ENCODE measurements at regions not wholly inside any gene's neighbourhood (a gene's known extent, or its start where the extent isn't known, plus 50 kb on each side); places are given as distances from the start of the nearest gene placed in this dataset.

DNA sequence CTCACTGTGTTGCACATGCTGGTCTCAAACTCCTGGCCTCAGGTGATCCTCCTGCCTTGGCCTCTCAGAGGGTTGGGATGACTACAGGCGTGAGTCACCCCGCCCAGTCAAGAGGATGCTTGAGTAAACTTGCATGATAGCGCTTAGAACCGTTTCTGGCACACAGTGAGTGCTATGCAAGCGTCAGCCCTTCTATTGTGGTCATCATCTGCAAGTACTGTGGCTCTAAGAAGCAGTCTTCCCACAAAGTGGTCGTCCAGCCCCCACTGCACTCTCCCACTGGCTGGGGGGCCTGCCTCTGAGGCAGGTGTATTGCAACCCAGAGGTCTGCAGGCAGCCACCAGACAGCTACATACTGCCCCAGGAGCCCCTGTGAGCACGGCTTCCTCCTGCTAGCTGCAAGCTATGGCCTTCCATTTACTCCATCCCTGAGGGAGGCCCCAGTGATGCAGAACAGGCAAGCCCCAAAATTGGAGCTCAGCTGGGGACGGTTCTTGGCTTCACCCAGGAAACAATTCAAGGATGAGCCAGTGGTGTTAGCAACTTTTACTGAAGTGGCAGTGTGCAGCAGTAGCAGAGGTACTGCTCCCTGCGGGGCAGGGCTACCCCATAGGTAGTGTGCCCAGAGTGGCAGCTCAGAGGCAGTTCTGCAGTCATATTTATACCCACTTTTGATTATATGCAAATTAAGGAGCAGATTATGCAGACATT is 95.4 kb downstream of the LSM3 start:
- no peak for DNase-seq

DNA sequence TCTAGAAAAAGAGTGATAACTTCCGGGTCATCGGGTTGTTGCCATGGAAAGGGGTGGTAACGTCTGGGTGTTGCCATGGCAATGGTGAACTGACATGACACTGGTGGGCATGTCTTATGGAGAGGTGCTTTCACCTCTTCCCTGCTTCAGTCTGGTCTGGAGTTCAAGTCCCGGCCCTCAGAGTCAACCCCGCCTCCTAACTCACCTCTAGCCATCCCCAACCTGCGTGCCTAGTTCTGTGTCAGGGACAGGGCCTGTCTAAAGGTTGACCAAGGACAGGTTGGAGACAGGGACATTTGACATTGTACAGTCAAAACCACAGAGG is 96.0 kb downstream of the LSM3 start:
- DNase-seq = no peak

DNA sequence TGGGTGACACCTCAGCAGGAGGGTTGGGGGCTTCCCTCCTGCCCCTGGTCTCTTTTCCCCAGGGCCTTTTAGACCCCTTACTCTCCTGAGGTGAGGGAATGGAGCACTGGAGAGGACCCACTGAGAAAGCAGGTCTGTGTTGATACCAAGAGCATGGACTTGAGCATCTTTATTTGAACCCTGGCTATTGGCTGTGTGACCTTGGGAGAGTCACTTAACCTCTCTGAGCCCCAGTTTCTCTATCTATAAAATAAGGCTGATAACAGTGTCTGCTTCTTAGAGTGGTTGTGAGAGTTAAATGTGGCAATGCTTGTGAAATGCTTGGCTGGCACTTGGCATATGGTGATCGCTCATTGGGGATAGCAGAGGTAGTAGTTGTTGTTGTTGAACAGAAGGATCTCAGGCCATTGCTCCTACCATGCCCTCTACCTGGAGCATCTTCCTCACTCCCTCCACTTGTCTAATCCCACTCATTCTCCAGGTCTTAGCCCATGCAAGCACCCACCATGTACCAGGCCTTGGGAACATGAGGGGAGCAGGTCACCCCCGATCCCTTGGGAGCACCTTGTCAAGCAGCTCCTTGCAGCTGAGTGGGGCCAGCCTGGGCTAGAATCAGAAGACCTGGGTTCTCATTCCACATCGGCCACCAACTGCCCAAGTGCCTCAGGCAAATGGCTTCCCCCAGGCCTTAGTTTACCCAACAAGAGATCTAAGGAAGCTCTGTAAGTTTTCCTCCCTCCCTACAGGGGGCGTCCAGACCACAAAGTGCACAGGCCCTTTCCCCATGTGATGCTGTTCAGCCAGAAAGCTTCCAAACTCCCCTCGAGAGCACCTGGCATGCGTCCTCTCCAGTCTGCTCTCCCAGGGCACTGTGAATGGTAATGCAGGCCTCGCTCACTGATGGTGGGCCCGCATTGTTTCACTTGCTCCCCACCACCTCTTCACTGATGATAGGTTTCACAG is 96.7 kb downstream of the LSM3 start:
- no peak for DNase-seq

DNA sequence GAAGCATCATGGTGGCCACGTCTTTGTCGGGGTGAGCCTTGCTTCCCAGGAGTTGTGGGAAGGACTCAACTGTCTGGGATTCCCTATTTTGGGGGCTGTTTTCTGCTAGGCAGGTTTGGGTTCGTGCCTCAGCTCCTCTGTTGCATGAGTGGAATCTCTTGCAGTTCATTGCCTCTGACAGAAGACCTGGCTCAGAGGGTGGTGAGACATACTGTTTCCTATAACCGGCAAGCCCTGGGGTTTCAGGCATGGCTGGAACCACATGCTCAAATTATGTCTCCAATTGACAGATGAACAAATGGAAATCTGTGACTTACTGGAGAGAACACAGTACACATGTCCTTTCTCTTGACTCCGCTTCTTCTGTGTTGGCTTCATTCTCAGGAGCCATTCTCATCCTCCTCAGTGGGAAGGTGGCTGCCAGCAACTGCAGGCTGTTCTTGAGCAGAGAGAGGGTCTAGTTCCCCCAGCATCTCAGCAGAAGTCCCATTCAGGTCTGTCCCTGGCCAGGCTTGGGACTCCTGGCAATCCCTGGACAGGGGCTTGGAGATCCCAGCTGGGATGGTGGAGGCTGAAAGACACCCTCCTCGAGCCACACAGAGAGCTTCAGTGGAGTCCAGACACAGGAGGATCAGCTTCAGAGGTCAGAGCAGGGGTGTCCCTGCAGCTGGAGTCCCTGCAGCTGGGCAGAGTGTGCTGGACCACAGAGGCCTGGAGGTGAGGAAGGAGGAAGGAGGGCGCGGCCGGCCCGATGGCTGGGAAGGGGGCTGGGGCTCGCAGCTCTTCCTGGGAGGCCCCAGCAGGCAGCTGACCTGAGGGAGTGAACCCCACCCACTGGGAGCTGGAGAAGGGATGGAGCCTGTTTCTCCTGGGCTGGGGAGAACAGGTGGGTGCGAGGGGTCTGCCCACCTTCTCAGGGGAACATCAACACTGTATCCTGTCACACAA is 97.6 kb downstream of the LSM3 start:
- no peak for DNase-seq

DNA sequence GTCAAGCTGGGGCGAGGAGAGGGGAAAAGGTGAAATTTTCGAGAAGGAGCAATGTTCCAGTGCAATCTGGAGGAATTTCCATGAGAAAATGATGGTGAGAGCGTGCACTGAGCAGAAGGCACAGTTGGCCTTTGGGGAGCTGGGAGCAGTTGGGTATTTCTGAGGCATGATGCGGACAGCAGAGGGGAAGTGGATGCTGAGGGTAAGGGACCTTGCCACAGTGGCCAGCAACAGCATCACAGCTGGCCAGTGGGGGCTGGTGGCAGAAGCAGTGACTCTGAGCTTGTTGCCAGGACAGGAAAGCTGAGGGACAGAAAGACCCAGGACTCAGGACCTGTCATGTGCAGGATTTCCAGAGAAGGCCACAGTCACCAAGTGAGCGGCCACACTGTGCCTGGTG is 98.9 kb downstream of the LSM3 start:
- no peak for DNase-seq

DNA sequence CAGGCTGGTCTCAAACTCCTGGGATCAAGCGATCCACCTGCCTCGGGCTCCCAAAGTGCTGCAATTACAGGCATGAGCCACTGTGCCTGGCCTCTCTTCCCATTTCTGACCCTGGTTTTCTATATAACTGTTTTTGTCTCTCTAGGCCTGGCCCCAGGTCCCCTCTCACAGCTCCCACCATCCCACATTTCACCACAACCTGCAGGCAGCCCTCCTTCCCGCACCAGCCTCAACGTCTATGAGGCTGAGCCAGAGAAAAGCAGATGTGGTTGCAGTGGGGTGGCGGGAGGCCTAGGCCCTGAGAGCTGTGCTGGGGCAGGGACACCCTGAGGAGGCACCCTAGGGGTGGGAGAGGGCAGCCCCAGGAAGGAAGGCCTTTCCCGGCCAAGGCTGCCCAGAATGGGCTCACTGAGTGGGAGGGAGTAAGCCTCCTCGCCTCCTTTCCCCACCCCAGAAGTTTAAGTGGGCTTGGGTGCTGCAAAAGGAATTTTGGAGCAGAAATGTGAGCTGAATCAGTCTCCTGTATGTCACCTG is 99.7 kb downstream of the LSM3 start:
- DNase-seq = no peak

DNA sequence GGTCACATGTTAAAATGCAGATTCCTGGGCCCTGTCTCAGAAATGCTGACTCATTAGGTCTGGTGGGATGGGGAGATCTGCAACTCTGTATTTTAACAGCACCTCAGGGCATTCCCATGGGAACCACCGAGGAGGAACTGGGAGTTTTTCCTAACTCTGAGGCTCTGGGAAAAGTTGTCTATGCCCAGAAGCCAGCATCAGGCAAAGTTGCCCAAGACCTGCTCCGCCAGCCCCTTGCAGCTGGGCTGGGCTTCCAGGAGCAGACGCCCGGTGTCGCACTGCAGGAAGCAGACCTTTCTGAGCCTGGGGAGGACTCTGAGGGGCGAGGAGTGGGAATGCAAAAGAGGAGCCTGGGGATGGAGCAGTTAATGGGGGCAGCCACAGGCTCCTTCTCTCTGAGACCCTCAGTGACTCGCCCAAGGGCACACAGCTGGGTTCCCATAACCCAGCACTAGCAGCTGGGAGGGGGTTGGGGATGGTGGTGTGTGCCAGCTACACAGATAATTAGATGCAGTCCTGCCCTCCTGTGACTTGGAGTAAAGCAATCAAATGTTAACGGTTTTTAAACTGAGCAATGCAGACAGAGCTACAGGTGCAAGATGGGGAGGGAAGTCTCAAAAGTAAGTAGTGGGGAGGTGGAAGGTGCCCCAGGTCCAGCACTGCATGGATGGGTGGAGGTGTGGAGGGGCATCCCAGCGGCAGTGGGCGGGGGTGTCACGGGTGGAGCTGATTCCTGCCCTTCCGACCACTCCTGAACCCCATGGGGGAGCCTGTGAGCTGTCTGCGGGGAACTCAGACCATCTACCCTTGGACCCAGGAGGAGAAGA is 100.4 kb downstream of the LSM3 start:
- no peak for DNase-seq

DNA sequence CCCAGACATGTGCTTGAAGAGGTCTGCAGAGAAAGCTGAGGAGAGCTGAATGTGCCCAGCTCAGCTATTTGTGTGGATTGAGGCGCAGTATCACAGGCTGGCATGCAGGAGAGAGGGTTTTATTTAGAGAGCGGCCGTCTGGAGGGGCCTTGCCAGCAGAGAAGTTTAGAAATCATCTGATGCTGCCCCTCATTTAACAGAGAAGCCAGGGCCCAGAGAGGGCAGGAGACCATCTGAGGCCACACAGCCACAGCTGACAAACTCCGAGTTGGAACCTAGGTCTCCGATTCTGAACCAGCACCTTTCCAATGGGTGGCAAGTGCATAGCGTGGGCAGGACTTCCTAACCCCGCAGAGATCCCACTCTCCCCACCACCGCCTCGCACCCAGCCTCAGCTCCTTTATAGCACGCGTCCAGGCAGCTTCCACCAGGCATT is 101.0 kb downstream of the LSM3 start:
- no peak for DNase-seq

DNA sequence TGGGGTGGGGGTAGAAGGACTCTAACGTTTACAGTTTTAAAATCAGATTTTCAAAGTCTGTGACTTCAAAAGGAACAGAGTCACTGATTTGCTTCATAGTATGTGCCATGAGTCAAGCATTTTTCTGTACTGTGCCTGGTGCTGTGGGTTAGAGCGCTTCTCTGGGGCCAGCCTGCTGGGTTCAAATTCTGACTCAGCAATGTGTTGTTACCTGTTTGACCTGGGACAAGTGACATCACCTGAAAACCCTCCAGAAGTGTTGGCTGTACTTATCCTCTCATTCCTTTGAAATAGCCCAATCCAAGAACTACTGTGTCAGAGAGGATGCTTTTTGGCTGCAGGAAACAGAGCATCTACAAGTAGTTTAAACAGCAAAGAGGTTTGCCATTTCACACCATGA is 101.7 kb downstream of the LSM3 start:
- no peak for DNase-seq

DNA sequence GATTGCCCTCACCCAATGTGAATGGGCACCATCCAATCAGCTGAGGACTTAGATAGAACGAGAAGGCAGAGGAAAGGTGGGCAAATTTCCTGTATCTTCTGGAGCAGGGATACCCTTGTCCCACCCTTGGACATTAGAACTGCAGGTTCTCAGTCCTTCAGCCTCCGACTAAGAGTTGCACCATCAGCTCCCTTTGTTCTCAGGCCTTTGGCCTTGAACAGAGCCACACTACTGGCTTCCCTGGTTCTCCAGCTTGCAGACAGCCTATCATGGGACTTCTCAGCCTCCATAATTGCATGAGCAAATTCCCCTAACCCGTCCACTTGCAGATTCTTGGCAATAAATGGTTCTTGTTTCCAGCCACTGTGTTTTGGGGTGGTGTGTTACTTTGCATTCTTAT is 102.4 kb downstream of the LSM3 start:
- no peak for DNase-seq

DNA sequence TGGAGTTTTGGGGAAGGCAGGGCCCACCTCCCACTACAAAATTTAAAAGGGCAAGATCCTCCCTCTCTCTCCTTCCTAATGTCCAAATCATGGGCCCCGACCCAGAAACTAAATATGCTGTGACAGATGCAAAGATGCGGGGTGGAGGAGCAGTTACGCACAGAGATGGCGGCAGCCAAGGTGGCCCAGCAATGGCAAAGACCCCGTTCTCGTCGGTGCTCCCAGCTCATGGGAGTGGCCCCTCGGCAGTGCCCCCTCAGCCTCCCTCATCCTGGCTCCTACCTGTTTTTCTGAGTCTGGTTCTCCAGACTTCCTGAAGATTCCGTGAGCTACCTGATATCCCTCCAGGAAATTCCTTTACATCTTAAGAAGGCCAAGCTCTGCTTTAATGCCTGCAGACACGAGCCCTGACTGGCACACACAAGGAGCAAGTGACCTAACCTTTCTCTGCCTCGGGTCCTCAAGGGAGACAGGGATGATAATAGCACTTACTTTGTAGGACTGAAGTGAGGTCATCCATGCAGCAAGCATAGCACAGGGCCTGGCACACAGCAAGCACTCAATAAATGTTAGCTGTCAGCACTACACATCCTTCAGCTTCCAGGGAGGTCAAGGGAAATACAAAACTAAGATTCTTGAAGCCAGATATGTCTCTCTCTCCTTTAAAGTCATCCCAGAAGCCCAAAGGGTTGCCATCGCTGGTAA is 103.5 kb downstream of the LSM3 start:
- no peak for DNase-seq

DNA sequence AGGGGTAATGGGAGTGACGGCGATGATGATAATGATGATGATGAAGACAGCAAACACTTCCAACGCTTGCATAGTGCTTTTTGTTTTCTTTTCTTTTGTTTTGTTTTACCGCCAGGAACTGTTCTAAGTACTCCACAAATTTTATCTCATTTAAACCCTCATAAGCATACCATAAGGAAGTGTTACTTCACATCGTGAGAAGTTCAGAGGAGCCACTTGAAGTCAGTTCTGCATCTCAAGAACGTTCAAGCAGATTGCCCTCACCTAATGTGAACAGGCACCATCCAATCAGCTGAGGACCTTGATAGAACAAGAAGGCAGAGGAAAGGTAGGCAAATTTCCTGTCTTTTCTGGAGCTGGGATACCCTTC is 104.1 kb downstream of the LSM3 start:
- DNase-seq = no peak

DNA sequence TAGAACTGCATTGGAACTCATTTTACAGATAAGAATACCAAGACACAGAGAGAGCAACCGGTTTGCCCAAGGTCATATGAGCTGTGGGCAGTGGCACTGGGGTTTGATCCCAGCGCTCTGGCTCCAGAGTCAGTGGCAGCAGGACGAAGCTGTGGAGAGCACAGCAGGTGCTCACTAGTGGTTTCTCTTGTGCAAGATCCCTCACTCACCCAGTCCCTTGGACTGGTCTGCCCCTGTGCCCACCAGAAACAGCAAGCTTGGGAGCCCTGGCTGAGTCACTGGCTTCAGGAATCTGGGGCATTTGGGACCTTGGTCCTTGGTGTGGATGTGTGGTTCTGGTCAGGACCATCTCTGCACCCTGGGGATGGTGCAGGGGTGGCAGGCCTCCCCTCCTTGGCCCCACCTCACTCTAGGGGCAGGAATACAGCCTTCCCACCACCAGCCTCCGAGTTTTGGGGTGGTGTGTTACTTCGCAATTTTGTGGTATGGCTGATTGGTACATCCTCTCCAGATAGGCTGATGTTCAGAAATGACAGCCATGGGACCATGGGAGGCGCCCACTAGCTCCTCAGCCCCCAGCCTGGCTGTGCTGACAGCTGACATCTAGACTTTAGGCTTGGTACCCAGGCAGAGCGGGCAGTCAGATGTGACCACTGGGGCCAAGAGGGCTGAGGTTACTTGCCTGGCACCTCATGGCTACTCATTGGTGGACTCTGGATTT is 104.6 kb downstream of the LSM3 start:
- no peak for DNase-seq

DNA sequence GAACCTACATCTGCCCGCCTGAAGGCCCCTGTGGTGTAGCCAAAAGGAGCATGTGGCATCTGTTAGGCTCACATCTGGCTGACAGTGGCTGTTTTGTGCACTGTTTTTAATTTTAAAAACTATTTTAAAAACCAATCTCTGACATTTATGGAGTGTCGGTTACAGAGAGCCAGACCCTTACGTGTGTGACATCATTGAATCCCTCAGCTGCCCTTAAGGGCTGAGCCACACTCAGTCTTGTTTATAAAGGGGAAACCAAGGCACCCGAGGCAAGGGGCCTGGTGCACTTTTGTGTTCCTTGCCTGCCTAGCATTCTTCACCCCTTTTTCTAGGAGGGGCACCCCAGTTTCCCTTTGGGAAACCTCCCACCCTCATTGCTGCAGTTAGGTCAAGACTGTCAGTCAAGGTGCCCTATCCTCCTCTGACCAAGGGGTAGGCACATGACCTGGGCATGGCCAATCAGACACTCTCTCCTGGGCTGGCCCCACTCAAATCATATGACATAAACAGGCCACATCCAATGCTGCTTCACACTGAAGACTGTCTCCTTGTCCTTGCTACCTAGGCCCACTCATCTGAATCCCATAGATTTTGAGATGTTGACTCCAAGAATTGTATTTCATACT is 105.3 kb downstream of the LSM3 start:
- no peak for DNase-seq

DNA sequence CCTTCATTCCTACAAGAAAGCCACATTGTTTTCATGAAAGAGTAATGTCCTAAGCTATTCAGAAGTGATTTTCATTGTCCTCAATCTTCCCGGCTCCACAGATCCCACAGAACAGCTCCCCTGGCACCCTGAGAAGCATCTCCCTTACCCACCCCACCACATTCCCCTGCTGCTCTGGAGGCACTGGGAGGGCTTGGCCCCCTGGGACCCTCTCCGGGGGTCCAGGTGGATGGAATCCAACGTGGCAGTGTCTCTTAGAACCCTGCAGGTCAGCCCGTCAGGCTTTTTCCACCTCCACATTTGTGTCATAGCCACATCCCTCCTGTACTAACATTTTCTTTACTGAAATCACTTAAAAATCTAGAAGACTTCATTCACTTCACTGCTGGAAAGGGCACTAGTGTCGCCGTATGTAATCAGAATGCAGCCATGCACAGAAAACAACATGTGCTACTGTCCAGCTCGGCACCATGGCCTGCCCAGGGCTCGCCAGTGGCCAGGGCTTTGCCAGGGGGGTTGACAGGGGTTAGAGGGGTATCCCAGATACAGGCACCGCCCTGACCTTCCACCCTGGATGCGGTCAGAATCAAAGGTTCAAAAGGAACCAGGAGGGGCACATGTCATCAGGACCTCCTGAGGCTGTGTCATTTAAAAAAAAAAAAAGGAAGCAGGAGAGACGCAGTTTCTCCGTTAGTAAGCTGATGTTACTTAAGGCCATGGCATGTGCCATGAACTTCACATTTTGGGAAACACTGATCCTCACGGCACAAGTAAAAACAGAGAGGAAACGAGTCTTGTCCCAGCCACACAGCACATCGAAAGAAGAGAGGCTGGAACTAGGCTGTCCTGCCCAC is 106.3 kb downstream of the LSM3 start:
- no peak for DNase-seq

DNA sequence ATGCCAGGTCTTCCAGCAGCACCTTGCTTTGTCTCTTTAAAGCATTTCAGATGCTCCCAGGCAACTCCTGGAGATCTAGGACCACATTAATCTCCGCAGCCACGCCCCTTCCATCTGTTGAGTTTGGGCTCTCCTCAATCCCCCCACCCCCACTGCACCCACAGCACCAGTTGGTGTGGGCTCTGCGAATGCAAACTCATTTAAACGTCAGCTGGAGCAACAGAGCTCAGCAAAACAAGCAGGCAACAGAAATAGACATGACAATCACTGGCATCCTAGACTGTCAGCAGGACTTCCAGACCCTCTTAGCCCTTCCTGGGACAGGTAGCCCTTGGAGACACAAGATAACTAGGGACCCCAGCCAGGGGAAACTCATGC is 106.9 kb downstream of the LSM3 start:
- no peak for DNase-seq

DNA sequence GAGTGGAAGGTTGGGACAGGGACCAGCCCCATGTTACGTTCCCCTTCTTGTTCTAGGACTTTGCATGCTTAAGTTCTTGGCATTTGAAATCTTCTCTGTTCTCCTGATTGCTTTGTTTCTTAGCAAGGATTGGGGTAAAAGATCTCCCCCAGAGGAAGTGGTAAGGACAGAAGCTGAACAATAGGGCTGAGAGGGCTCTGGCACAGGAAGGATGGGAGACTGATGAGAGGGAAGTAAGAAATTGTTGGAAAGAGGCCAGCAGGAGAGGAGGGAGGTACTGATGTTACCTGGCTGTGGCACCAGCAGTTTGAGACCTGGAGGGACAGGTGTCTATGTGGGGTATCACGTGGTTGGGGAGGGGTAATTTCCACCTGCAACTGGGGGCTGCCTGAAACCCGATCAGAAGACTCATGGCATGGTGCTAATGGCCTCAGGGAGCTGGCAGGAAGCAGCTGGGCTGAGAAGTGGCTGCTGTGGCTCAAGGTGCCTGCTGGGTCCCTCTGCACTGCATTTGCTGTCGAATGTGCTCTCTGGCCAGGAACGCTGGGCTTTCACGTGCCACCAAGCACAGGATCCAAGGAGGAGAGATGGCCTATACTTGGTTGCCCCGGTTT is 108.4 kb downstream of the LSM3 start:
- DNase-seq = no peak

DNA sequence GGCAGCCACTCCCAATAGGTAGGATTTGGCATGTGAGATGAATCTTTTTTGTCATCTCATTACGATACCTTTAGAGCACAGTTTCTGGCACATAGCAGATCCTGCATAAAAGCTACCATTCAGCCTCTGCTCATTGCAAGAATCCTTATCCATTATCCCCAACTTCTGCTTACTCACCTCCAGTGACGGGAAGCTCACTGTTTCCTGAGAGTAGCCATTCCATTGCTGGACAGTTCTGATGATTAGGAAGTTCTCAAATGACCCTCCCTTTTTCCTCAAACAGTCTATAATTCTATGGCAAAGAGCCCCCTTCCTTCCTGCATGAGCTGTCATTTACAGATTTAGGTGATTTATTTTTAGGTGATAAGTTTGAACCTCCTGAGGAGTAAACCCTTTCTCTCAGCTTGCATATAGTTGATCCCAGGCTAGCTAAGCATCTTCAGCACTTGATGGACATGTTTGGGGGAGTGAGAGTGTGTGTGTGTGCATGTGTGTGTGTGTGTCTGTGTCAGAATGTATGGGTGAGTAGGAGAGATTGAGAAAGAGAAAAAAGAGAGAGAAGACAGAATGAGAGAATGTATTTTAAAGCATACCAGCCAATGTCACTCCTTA is 109.7 kb downstream of the LSM3 start:
- DNase-seq = no peak

All from occipital lobe (tissue), 1 donor.